Astrocyte (in vitro differentiated cells and primary cell): ENCODE measurements at regions not wholly inside any gene's neighbourhood (a gene's known extent, or its start where the extent isn't known, plus 50 kb on each side); places are given as distances from the start of the nearest gene placed in this dataset.

Source experiments
- EZH2 ChIP-seq: IDR thresholded peaks from 2 replicates; pipeline ENCODE4 v1.6.1; 2012; ENCODE audit warnings: mild to moderate bottlenecking, low read length, inconsistent platforms; ENCODE audit not compliant: insufficient read depth
- TF ChIP-seq, protein P1 (sequence below): IDR thresholded peaks from 2 replicates; pipeline ENCODE4 v1.5.1; 2011; ENCODE audit warnings: low read depth, mild to moderate bottlenecking, inconsistent platforms, low read length, moderate library complexity; ENCODE audit not compliant: insufficient read depth

DNA sequence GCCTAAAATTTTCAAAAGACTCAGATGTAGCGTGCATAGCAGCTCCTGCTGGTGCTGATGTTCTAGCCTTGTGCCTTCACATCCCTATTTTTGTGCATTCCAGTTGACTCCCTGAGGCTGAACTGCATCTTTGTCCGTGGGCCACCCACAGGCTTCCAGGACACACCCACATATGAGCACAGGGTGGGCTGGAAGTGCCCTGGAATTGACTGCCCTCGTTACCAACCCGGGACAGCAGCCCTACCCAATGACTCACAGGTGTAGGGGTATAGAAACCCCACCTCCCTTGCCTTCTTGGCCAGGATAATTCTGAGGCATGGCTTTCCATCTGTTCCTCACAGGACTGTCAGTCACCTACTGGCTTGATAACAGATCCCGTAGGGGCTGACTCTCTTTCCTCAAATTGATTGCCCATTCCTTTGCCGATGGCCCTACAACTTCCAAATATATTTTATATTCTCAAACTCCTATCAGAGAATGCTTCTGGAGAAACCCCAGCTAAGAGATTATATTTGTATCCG is 65.9 kb upstream of the CDH13 start:
- TF ChIP-seq, protein P1, sequence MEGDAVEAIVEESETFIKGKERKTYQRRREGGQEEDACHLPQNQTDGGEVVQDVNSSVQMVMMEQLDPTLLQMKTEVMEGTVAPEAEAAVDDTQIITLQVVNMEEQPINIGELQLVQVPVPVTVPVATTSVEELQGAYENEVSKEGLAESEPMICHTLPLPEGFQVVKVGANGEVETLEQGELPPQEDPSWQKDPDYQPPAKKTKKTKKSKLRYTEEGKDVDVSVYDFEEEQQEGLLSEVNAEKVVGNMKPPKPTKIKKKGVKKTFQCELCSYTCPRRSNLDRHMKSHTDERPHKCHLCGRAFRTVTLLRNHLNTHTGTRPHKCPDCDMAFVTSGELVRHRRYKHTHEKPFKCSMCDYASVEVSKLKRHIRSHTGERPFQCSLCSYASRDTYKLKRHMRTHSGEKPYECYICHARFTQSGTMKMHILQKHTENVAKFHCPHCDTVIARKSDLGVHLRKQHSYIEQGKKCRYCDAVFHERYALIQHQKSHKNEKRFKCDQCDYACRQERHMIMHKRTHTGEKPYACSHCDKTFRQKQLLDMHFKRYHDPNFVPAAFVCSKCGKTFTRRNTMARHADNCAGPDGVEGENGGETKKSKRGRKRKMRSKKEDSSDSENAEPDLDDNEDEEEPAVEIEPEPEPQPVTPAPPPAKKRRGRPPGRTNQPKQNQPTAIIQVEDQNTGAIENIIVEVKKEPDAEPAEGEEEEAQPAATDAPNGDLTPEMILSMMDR = no peak
- TF ChIP-seq EZH2 = no peak
